KMS-11 (cell line): ENCODE measurements at regions not wholly inside any gene's neighbourhood (a gene's known extent, or its start where the extent isn't known, plus 50 kb on each side); places are given as distances from the start of the nearest gene placed in this dataset.

Experiments used
- H2AFZ ChIP-seq: fragments of 200-600 bp; sonication (generic); 2 replicates; pipeline ENCODE4 v1.6.1; 2016; ENCODE audit warnings: antibody characterized with exemption, mixed run types, low read depth
- H3K27ac ChIP-seq: fragments of 200-600 bp; sonication (generic); 2 replicates; pipeline ENCODE4 v1.6.1; 2016; ENCODE audit warnings: mild to moderate bottlenecking, mixed run types
- H3K27me3 ChIP-seq: fragments of 200-600 bp; sonication (generic); 2 replicates; pipeline ENCODE4 v1.6.1; 2017; ENCODE audit warnings: mild to moderate bottlenecking, low read depth, mixed run types, moderate library complexity; ENCODE audit not compliant: insufficient read depth
- H3K36me3 ChIP-seq: fragments of 200-600 bp; sonication (generic); 2 replicates; pipeline ENCODE4 v1.6.1; 2017; ENCODE audit warnings: mild to moderate bottlenecking, mixed run types; ENCODE audit not compliant: insufficient read depth
- H3K4me1 ChIP-seq: fragments of 200-600 bp; sonication (generic); 2 replicates; pipeline ENCODE4 v1.6.1; 2016; ENCODE audit warnings: mild to moderate bottlenecking, low read depth, mixed run types; ENCODE audit not compliant: poor library complexity, severe bottlenecking
- H3K4me2 ChIP-seq: fragments of 200-600 bp; sonication (generic); 2 replicates; pipeline ENCODE4 v1.7.0; 2016; ENCODE audit warnings: mild to moderate bottlenecking, mixed run types
- H3K4me3 ChIP-seq: fragments of 200-600 bp; sonication (generic); IDR thresholded peaks from 2 replicates; pipeline ENCODE4 v1.6.1; 2017; ENCODE audit warnings: low read depth, low read length, mixed read lengths; ENCODE audit not compliant: insufficient read depth
- H3K79me2 ChIP-seq: fragments of 200-600 bp; sonication (generic); 2 replicates; pipeline ENCODE4 v1.6.1; 2016; ENCODE audit warnings: low read depth, mixed run types; ENCODE audit not compliant: insufficient read depth
- H3K9ac ChIP-seq: fragments of 200-600 bp; sonication (generic); 2 replicates; pipeline ENCODE4 v1.6.1; 2016; ENCODE audit warnings: mild to moderate bottlenecking, mixed run types
- H4K20me1 ChIP-seq: fragments of 200-600 bp; sonication (generic); 2 replicates; pipeline ENCODE4 v1.6.1; 2016; ENCODE audit warnings: mild to moderate bottlenecking, mixed run types; ENCODE audit not compliant: insufficient read depth
- TF ChIP-seq, protein P1 (sequence below): fragments of 200-600 bp; sonication (generic); conservative IDR thresholded peaks from 2 replicates; pipeline ENCODE4 v1.6.1; 2017; ENCODE audit warnings: low read depth, mild to moderate bottlenecking, antibody characterized with exemption, low read length, moderate library complexity, mixed read lengths

DNA sequence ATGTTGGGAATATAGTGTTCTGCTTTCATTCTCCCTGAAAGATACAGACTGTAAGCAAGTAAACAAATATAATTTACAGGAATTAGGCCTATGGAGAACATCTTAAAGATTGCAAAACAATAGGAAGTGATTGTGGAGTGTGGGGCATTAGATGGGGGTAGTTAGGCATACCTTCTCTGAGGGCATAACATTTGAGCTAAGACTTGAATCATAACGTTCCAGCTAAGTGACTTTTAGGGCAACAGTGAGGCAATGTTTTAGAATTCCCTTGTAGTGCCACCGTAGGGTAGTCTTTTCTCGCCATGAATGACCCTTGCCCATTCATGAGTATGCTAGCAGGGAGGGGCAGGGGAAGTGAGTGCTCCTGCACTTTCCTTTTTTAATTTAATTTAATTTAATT lies 173.3 kb downstream of the SPATA31D1 start:
- H3K27ac ChIP-seq: no peak overlapping the region
- TF ChIP-seq, protein P1, sequence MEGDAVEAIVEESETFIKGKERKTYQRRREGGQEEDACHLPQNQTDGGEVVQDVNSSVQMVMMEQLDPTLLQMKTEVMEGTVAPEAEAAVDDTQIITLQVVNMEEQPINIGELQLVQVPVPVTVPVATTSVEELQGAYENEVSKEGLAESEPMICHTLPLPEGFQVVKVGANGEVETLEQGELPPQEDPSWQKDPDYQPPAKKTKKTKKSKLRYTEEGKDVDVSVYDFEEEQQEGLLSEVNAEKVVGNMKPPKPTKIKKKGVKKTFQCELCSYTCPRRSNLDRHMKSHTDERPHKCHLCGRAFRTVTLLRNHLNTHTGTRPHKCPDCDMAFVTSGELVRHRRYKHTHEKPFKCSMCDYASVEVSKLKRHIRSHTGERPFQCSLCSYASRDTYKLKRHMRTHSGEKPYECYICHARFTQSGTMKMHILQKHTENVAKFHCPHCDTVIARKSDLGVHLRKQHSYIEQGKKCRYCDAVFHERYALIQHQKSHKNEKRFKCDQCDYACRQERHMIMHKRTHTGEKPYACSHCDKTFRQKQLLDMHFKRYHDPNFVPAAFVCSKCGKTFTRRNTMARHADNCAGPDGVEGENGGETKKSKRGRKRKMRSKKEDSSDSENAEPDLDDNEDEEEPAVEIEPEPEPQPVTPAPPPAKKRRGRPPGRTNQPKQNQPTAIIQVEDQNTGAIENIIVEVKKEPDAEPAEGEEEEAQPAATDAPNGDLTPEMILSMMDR: no peak
- peaks cover 15% of the 10 kb centered on the region for H3K4me1 ChIP-seq
- no peaks in the 10 kb centered on the region for H3K27me3 ChIP-seq
- no peak overlapping the region for H2AFZ ChIP-seq
- H3K9ac ChIP-seq: no peak overlapping the region
- H4K20me1 ChIP-seq: no peaks in the 10 kb centered on the region
- H3K79me2 ChIP-seq: peaks cover 9% of the 10 kb centered on the region; the same call in 1 of the 2 replicates
- H3K36me3 ChIP-seq: no peaks in the 10 kb centered on the region
- H3K4me2 ChIP-seq: no peak overlapping the region
- H3K4me3 ChIP-seq: no peak overlapping the region

DNA sequence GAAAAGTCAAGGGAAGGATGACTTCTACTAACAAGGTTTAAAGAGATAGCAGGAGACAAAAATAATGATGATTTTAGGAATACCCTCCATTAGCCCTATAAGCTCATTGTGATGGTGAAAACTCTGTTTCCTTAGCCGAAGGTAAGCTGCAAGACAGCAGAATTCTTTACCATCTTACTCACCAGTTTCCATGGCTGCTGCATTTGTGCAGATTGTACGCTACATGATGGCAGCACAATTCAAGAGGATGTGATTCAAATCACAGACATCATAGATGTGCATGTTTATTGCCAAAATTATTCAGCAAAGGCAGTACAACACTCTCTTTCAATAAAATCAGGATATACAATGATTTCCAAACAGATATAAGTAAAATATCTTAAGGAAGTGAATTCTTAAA lies 175.6 kb downstream of the SPATA31D1 start:
- Histone ChIP-seq H3K27ac (no peak overlapping the region), H3K4me1 (peaks cover 34% of the 10 kb centered on the region), H3K4me3 (no peak overlapping the region), H3K9ac (no peak overlapping the region), H3K36me3 (no peaks in the 10 kb centered on the region), H2AFZ (no peak overlapping the region), H3K4me2 (no peak overlapping the region), H3K27me3 (no peaks in the 10 kb centered on the region), H3K79me2 (peaks cover 9% of the 10 kb centered on the region; the same call in 1 of the 2 replicates), H4K20me1 (no peaks in the 10 kb centered on the region)
- TF ChIP-seq, protein P1: no peak

DNA sequence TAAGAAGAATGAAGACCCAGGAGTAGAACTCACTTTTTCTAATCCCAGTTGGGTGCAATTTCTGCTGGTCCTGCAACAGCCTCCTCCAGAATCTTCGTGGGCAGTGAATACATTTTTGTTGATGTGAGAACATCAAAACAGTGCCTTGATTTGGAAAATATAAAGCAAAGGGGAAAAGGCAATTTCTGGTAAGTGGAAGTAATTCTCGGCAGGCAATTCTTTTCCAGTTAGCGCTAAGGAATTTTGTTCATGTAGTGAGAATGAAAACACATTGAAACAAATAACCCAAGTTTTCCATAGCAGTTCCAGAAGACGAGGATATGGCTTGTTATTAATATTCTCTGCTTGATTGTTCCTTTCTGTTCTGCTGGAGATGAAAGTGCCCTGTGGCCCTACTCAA lies 178.7 kb downstream of the SPATA31D1 start:
- H3K9ac ChIP-seq: no peak overlapping the region
- TF ChIP-seq, protein P1: no peak
- H3K4me2 ChIP-seq: no peak overlapping the region
- peaks cover 64% of the 10 kb centered on the region for H3K4me1 ChIP-seq
- no peaks in the 10 kb centered on the region for H3K27me3 ChIP-seq
- no peak overlapping the region for H3K4me3 ChIP-seq
- no peaks in the 10 kb centered on the region for H4K20me1 ChIP-seq
- H3K79me2 ChIP-seq: peaks cover 9% of the 10 kb centered on the region; the same call in 1 of the 2 replicates
- no peak overlapping the region for H2AFZ ChIP-seq
- H3K36me3 ChIP-seq: no peaks in the 10 kb centered on the region
- H3K27ac ChIP-seq: peak overlapping the region; percentile 10; the same call in 1 of the 2 replicates

DNA sequence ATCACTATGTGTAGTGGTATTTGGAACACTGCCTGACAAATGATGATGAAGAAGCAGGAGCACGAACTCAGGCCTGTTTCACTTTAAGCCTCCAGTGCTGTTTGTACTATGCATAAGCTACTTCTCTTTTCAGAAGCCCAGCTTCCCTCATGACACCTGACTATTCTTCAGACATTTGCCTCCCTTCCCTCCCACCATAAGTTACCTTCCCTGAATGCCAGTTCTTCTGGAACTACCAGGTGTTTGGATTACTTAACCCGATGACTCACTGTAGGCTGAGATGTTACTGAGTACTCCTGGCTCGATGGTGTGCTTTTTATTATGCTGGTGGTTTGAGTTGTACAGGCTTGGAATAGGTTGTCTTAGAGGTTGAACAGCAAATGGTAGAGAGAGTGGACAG lies 180.0 kb downstream of the SPATA31D1 start:
- Histone ChIP-seq H3K4me2 (peak overlapping the region; percentile 35; the same call in 1 of the 2 replicates), H2AFZ (no peak overlapping the region), H3K4me3 (no peak overlapping the region), H4K20me1 (no peaks in the 10 kb centered on the region), H3K27me3 (no peaks in the 10 kb centered on the region), H3K4me1 (peaks cover 77% of the 10 kb centered on the region), H3K9ac (no peak overlapping the region), H3K36me3 (no peaks in the 10 kb centered on the region), H3K79me2 (peaks cover 9% of the 10 kb centered on the region; the same call in 1 of the 2 replicates), H3K27ac (peak overlapping the region; percentile 7; the same call in 1 of the 2 replicates)
- TF ChIP-seq, protein P1: no peak
